Fibroblast of skin of left biceps (primary cell): ENCODE measurements at regions not wholly inside any gene's neighbourhood (a gene's known extent, or its start where the extent isn't known, plus 50 kb on each side); places are given as distances from the start of the nearest gene placed in this dataset.

Experiments used
- DNase-seq, 2 experiments: peaks; one replicate each; pipeline ENCODE4 v3.0.0-alpha.2; 2013; ENCODE audit warnings: low read depth in 2 of 2

- DNase-seq, result no peak
Measured at GRCh38 chr12:88417531-88417930, 162.7 kb downstream of the KITLG start.

DNA sequence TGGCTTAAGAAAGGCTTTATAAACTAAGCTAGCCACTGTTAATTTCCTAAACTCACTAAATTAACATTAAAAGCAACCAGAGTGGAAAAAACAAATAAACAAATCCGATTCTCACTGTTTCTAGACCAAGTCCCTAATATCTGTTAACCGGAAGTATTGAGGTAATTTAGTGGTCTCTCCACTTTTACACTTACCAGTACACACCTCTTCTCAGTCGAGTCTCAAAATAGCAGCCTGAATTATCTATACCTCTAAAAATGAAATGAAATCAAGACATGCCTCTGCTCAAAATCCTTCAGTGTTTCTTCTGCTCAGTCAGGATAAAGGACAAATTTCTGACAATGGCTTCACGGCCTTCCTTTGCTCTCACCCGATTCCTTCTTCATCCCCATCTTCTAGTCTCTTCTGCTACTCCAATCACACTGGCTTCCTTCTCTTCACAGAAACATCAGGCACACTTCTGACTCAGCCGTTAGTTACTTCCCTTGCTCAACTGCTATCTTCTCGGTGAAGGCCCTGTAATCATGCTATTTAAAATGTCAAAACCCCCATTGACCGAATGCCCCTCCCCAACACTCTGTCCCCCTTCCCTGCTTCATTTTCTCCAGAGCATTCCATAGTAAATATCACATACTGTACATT, 161.3 kb downstream of the KITLG start:
- no peak for DNase-seq

DNA sequence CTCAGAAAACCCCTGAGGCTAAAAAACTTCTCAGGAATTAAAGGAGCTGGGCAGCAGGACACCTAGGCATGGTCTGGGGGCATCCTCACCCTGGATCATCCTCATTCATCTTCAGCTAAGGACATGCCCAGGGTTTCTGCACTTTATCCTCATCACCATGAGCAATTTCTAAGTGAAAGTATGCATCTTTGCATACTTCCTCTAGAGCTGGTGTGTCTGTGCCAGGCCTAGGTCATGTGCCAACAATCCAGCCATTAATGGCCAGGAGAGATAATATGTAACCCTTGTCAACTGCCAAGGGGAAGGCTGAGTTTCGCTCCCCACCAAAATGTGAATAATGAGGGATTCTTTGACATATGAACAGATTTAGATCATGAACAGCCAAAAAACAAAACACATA, 160.5 kb downstream of the KITLG start:
- DNase-seq, result no peak

GRCh38 chr12:88420457-88420856, 159.8 kb downstream of the KITLG start:
- peak; percentile 91 for DNase-seq

- DNase-seq, result no peak
Measured at GRCh38 chr12:88424791-88425730, 155.2 kb downstream of the KITLG start.

- DNase-seq, result no peak
Measured at GRCh38 chr12:88428350-88428749, 151.9 kb downstream of the KITLG start.

- no peak for DNase-seq
Measured at GRCh38 chr12:88431246-88431645, 149.0 kb downstream of the KITLG start.

DNA sequence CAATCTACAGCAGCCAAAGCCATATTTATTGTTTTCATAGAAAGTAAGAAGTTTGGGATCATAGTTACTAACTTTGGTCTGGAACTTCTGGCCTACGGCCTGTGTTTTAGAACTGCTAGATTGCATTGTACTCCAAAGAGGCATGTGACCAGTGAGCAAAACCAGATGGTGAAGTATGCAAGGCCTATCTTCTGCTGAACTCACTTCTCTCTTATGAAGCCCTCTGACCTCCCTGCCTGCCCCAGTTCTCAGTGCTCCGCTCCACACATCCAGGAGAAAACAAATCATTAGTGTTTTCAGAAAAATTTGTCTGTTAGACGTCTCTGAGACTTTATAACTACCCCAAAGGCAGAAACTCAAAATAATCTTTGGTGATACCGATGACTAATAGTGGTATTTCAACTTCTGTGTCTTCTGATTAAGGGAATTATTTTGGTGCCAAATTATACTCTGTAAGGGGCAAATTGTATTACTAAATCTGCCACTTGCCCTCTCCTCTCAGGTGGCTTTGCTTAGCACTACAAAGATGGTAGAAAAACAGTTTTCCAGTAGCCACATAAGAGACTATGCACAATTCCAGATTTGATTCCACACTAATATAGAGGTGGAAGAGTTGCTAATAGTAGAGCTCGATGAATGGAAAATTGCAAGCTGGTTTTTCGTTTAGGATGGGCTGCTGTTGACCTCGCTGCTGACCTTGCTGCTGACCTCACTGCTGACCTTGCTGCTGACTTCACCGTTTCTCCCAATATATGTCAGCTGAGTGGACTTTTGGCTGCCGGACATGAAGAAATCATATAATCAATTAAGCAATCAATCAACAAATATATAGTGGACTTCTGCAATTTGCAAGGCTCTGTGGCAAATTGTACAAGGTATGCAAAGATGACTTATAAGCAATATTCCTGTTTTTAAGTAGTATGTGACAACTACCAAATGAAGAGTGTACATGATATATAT, 147.5 kb downstream of the KITLG start:
- DNase-seq, result no peak

GRCh38 chr12:88433997-88434703, 146.1 kb downstream of the KITLG start:
- no peak for DNase-seq

GRCh38 chr12:88435334-88436076, 144.8 kb downstream of the KITLG start:
- no peak for DNase-seq

- DNase-seq, result no peak
Measured at GRCh38 chr12:88437226-88437625, 143.0 kb downstream of the KITLG start.
